Umbilical cord (tissue), 1 donor: ENCODE measurements at regions not wholly inside any gene's neighbourhood (a gene's known extent, or its start where the extent isn't known, plus 50 kb on each side); places are given as distances from the start of the nearest gene placed in this dataset.
"Not testable (repeated sequence)": the region's sequence is repeated elsewhere in the genome, so short reads cannot be mapped to it uniquely, and the experiment has no call there.

Experiments
- DNase-seq: peaks from one replicate; pipeline ENCODE4 v3.0.0-alpha.2; 2015; ENCODE audit warnings: low spot score

DNA sequence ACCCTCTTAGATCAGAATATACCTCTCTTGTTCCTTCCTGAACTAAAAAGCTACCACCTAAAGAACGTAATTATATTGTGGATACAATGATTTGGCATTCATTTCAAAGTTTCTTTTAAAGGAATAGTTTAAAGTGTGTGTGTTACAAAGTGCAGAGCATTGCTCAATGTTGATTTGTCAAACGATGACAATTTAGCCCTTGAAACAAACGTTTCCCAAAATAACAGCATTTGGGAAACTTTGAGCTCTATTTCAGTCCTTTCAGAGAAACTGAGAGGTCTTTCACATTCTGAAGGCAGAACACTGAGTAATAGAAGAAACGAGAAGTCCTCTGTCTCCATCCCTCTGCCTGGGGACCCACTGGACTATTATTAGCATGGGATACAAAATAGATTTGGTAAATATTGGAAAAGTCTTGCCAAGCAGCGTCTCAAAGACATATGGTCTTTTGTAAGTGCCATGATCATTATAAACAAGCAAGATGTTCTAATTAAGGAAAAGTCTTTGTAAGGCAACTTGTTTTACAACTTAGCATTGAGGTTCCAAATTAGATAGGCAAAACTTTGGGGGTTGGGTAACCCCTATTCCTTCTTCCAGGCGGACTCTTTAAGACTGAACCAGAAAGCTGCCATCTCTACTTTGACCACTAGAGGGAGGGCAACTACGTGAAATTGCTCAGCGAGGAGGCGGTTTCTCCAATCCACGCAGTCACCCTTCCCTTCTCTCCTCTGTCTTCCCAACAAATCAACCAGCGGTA is 208.8 kb downstream of the RNF144B start:
- peak; percentile 75 for DNase-seq

DNA sequence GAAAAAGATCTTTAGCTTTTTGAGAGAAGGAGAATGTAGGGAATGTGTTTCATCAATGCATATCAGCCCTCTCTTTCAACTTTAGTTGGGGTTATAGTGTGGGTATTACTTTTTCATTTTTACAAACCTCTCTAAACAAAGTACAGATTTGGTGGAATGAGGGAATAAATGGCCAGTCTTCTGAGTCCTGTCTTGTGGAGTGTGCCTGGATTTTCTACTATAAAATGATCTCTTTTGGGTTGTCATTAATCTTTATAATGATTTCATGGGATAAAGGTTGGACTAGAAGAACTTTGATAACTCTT is 209.3 kb downstream of the RNF144B start:
- no peak for DNase-seq

DNA sequence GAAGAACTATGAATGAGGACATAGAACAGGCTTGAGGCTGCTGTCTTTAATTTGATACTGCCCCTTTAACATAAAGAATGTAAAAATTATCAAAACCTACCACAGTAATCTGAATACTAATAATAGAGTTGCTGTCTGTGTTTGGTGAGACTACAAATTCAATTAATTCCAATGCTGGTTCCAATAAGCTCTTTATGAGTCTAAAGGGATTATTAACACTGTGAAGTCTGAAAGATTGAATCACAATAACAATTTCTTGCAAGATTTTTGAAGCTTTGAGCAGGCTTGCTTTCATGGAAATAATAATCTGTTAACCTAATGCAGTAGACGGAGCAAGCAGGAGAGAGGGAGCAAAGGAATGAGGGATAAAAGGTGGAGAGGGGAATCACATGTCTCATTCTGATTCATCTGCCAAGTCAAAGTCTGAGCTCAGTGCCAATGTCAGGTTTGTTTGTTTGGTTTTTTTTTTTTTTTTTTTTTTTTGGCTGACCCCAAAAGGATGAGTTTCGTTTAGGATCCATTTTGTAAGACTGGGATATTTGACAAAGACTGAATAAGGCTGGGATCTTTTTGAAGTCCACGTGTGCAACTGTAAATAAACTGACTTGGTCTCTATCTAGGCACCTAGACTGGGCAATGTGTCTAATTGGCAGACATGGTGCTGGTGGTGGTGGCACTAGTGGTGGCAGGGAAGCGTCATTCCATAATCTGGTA is 211.6 kb downstream of the RNF144B start:
- no peak for DNase-seq

DNA sequence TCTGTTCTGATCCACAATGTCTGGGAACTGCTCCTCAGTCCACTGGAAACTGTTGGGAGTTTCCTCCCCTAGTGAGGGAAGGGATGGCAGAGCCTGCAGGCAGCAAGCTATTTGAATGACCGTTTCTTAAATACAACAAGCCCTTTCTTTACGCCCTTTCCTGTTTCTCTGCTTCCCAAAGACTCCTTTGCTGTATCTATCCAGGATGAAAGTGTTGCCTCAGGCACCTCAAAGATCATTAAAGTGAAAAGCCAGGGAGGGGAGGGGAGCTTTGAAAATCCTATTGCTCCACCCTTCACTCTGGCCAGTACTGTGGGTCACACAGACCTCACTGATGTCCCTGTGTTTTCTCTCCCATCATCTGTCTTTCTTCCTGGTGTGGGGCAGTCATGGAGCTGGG is 213.1 kb downstream of the RNF144B start:
- no peak for DNase-seq

DNA sequence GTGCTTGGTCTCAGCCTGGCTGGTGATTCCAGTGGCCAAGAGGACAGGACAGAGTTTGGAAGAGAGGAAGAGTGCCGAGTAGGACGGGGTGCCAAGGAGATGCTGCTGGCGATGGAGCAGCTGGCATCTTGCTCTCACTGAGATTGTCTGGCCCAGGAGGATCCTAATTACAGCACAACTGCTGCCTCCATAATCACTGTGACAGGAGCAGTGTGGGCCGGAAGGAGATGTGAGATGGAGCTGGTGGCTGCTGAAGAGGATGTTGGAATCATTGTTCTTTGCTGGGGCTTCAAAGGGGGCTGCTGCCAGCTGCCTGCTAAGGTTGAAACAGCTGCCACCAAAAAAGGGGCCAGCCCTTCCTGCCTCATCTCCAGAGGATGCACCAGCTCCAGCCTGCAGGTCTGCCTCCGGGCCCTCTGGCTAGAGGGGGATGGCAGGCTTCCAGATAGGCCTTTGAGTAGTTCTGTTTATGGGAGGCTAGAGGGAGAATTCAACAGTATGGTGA is 214.4 kb downstream of the RNF144B start:
- no peak for DNase-seq

DNA sequence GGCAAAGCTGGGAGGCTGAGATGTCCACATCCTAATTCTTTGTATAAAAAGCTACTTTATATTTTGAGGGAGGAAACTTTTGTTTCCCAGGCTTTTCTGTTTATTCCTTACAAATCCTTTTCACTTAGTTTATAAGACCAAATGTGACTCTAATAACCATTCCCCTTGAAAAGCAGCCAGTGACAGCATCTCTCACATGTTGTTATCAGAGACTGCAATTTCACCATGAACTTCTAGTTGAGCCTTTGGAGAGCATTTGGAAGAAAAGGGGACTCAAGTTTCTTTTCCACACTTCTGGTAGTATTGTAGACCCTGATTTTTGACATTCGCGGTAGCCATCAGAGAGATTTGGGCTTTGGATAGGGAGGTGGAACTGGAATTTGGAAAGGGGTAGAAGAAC is 215.8 kb downstream of the RNF144B start:
- no peak for DNase-seq

DNA sequence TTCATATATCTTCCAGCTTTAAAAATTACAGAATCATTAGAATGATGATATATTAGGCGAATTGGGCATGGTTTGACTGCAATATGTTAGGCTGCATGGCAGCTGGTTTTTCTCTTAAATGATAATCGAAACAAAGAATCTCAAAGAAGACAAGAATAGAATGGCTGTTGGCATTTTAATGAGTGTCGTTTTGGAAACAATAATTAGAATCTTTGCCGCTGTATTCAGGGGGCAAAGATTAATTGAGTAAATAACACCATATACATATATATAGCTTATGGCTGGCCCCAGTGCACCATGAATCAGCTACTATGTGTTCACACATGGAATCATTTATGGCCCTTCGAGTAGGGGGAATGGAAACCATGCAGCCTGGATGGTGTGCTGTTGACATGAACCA is 216.2 kb downstream of the RNF144B start:
- no peak for DNase-seq

DNA sequence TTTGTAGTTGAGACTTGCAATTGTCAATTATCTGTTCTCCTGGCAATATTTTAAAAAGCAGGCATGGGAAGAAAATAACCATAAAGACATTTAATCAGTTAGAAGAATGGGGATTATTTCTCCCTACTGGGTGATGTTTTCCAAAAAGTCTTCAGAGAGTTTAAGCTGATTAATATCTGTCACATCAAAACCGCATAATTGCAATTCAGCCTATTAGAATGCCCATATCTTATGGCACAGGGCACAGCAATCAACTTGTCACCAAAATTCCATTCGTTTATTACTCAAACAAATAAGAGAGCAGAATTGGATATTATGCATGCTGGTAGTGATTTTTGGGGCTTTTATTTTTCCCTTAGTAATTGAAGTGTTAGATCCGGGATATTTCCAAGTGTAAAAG is 218.7 kb downstream of the RNF144B start:
- DNase-seq: no peak

DNA sequence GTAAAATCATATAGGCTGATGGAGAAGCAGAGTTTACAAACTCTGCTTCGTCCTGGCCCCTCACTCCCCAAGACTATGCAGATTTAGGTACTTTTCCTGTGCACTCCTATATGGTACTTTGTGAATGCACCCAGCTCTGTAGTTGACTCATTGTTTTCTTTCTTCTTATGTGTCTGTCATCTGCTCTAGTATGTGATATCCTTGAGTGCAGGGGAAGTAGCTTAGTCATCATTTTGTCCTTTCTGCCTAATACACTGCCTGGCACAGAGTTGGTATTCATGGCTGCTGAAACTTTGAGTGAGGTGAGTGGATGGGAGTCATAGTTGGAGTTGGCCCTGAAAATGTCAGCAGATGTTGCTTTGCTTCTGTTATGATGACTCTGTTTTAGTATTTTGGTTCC is 222.6 kb downstream of the RNF144B start:
- no peak for DNase-seq

DNA sequence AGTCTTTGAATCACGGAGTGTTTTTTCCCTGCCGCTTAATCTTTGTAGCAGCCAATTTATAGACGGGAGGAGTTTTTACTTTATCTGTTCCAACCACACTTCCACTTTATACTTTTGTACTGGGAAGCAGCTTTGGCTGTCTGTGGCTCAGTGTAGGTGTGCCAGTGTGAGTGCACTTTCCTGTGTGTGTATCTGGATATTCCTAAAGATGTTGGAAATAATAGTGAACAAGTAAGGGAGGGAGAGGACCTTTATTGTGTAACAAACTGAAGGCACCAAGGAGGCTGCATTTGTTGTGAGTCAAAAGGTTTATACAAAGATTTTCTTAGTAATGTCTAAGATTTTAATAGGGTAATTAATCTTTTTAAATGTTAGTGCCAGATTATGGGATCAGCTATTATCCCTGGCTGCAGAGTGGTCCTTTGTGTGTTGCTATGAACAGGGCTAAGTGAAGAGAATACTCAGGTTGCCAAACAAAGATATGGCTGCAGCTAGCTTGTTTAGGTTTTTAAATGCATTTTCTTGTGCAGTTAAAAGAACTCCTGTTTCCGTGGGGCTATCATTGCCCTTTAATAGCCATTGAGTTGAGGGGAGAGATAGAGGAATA is 226.3 kb downstream of the RNF144B start:
- DNase-seq: no peak

DNA sequence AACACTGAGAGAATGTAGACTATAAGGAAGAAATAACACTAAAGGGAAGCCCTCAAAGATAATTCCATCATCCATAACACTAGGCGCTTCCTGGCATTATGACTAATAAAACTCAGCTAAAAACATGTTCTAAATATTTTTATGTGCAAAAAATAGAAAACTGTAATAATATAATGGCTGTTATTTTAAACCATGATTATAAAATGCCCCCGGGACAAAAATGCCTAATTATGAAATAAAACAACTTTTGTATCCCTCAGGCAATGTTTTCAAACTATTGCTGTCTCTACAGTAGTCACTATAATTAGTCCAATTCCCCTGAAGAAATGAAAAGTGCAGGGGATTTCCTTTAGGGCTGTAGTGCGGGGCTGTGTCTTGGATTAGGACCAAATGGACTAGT is 242.4 kb downstream of the RNF144B start:
- no peak for DNase-seq

DNA sequence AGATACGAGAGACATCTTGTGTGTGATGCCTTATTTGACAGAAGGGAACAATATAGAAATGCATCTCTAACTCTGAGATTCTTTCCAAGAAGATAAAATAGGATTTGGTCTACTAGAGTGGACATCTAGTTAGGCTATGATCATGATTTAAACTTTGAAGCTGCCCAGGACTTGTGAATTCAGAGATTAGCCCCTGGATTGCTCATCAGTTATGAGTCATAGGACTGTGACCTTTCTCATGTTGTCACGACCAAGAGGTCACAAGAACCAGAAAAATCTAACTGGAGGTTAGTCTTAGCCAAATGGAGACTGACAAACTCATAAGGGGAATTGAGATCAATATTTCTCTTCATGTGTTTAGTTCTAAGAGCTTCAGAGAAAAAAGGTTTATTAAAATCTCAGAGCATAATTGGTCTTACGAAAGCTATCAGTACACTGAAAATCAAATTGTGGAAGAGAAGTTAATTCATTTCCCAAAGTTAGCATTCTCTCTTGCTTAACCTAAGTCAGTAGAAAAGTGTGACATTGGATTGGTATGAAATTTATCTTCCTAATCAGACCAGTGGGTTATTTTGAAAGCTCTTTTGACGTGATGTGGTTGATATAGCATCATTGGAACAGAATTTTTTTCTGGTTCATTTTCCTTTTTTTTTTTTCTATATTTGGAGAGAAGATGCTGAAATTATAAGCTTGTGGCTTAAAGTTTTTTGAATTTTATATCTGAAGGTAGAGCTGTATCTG is 245.7 kb downstream of the RNF144B start:
- DNase-seq: no peak

DNA sequence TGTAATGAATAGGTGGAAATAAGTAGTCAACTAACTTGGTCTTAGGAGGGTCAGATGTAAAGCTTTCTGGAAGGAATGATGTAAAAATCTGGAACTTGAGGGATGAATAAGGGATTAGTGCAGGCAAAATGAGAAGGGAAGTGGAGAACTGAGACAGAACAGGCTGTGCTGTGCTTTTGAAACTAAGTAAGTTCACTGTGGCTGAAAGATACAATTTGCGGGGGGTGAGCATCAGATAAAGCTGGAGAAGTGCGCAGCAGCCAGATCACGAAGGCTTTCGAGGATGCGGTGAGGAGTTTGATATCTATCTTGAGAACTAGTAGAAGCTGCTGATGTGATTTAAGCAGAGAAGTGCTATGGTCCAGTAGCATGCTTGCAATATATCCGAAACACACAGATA is 247.8 kb downstream of the RNF144B start:
- no peak for DNase-seq

DNA sequence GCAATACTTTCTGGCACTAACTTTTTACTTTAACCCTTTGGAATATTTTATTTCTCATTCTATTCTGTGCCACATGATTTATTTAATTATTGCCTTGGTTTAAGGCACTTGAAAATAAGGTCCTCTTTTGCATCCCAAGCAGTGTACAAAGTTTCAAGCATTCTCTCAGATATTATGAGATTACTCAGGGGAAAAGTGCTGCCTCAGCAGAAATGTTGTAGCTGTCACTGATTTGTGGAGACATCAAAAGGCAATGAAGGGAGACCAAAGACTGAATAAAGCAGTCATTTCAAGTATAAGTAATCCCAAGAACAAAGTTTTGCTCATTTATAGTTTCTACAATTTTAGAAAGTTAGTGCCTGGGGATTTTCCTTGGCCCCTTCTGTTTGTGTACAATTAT is 253.0 kb downstream of the RNF144B start:
- DNase-seq: no peak

DNA sequence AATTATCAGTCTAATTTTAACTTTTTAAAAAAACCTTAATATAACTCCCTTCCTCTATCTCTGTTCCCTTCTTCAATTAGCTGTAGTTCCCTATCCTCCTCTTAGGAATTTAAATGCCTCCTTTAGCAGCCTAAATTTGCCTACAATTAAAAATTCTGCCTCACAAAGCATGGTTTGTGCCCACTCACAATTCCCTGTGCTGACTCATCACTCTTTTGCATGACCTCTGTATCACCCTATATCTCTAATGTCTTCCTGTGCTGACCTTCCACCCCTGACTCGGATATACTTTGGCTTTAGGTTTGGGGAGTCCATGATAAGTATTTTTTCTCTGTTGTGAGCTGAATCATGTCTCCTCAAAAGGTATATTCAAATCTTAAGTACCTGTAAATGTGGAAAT is 253.6 kb downstream of the RNF144B start:
- no peak for DNase-seq

DNA sequence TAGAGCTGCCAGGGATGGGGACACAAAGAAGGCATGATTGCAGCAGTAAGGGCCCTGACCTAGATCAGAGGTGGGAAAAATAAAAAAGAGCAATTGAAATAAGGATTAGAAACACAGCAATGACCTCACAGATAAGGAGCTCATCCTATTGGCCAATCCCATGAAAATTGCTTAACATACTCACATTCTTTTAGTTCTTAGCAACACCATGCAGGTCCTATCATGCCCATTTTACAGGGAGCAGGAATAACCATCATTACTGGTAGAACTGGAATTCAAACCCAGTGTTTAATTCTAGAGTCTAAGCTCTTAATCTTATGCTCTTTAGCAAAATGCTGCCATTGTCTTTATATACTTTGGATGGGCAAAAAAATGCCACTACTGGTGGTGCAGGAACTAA is 267.7 kb downstream of the RNF144B start:
- no peak for DNase-seq

DNA sequence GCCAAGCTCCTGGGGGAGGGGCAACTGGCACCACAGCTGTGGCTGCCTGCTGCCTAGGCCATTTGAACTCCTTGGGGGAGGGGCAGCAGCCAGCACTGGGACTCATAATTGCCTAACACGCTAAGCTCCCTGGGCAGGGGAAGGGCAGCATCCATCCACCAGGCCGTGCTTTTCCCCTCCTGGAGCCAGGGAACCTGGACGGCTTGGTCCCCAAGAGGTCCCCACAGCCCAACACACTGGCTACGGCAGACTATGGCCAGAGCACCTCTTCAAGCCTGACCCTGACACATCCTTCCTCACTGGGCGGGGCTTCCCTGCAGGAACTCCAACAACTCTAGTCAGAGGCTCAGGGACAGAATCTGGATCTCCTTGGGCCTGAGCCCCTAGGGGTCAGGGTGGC is 269.4 kb downstream of the RNF144B start:
- no peak for DNase-seq

DNA sequence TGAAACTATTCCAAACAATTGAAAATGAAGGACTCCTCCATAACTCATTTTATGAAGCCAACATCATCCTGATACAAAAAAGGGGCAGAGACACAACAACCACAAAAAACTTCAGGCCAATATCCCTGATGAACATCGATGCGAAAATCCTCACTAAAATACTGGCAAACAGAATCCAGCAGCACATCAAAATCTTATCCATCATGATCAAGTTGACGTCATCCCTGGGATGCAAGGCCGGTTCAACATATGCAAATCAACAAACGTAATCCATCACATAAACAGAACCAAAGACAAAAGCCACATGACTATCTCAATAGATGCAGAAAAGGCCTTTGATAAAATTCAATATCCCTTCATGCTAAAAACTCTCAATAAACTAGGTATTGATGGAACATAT is 272.8 kb downstream of the RNF144B start:
- DNase-seq: not testable (repeated sequence)

DNA sequence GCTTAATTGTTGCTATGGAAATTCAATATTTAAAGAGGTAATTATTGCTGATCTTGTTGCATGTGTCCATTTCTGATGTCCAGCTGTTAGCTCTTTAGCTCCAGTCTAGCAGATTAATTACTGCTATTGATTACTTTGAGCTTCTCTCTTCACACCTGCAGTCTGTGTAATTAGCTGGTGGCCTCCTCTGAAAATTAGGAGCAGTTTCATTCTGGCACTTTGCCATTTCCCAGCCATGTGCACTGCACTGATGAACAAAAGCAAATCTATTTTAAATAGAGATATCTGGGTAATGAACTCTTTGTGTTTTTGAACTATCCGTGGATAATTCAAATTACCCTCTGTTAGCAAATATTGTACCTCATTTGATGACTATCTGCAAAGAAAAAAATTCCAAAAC is 275.9 kb downstream of the RNF144B start:
- DNase-seq: no peak

DNA sequence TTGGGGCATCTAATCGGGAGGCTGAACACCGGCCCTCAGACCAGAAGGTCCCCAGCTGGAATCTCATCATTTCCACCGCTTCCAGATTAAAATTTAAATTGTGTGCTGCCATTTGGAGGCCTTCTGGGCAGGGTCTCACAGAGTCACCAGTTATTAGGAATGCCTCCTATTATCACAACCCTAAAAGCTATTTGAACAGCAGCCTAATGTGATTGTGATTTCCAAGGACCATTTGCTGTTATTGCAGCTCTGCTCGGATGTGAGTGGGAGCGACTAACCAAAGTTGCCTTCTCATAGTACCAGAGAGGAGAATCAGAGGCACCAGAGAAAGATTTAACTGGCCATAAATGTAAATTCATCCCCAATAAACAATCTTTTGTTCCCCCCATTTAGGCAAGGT is 277.3 kb downstream of the RNF144B start:
- DNase-seq: no peak

DNA sequence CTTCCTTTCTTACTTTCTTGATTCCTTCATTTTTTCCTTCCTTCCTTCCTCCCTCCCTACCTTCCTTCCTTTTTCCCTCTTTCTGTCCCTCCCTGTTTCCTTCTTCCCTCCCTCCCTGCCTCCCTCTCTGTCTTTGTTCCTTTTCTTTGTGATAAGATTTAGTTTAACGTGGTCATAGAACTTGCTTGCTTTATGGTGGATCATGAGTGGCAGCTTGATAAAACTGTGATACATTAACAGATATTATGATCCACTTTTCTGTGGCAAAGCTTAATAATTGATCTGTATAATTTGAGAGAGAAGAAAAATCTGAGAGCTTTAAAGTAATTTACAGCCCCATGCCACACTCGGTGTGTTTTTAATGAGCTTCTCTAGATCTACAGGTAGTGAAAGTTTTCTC is 280.5 kb downstream of the RNF144B start:
- DNase-seq: no peak

DNA sequence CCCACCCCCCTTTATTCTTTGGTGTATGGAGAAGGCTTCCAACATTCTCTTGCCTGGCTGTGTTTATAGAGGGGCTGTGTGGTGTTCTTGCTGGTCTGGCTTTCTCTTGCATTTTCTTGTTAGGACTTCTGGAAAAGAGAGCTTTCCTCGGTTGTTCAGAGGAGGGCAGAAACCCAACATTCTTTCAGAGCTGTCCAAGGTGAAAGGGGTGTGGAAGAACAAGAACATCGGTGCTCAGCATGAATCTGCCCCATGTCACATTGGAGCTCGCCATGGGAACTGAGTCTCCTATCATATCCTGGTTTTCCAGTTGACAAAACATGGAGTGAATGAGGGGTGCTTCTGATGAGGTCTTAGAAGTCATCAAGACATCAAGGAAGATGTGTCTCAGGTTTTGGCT is 281.8 kb downstream of the RNF144B start:
- DNase-seq: no peak
